ENCODE measurements at regions not wholly inside any gene's neighbourhood (a gene's known extent, or its start where the extent isn't known, plus 50 kb on each side); places are given as distances from the start of the nearest gene placed in this dataset.

GRCh38 chr1:5720045-5720444, 272.2 kb downstream of the NPHP4 start:
- no peak for TF ChIP-seq POLR2A (IDR thresholded peaks at IDR 0.05)
- TF ChIP-seq POLR2AphosphoS5 (IDR thresholded peaks at IDR 0.05), result no peak
- TF ChIP-seq CTCF (IDR thresholded peaks at IDR 0.05), result no peak
- no peak overlapping the region for H3K4me3 ChIP-seq
- no peaks in the 10 kb centered on the region for H3K36me3 ChIP-seq
- H3K27ac ChIP-seq, result no peak overlapping the region
- peaks cover 0 to 42% of the 10 kb centered on the region in 2 donors for H3K27me3 ChIP-seq
- peaks cover 0 to 3% of the 10 kb centered on the region in 2 donors for H3K9me3 ChIP-seq
- intact Hi-C loops (cut with DNase I; ENCODE audit: low total_unique reads), result no loop called here
- no peak for DNase-seq (ENCODE audit: low spot score in 2 of 2)
- H3K4me1 ChIP-seq, result no peaks in the 10 kb centered on the region

- Histone ChIP-seq H3K27me3 (peaks cover 0 to 32% of the 10 kb centered on the region in 2 donors), H3K36me3 (no peaks in the 10 kb centered on the region), H3K4me1 (no peaks in the 10 kb centered on the region), H3K27ac (no peak overlapping the region), H3K4me3 (no peak overlapping the region), H3K9me3 (peaks cover 0 to 6% of the 10 kb centered on the region in 2 donors)
- TF ChIP-seq POLR2A (IDR thresholded peaks at IDR 0.05) (no peak), POLR2AphosphoS5 (IDR thresholded peaks at IDR 0.05) (no peak), CTCF (IDR thresholded peaks at IDR 0.05) (no peak)
- DNase-seq (ENCODE audit: low spot score in 2 of 2), result no peak
- intact Hi-C loops (cut with DNase I; ENCODE audit: low total_unique reads), result no loop called here
Observed at GRCh38 chr1:5718831-5719632, 273.2 kb downstream of the NPHP4 start.

- H3K27me3 ChIP-seq, result peaks cover 0 to 29% of the 10 kb centered on the region in 2 donors
- H3K4me3 ChIP-seq, result no peak overlapping the region
Observed at GRCh38 chr1:5717031-5717682, 275.1 kb downstream of the NPHP4 start.

GRCh38 chr1:5716126-5716525, 276.1 kb downstream of the NPHP4 start:
- Histone ChIP-seq H3K36me3 (no peaks in the 10 kb centered on the region), H3K27ac (no peak overlapping the region), H3K4me3 (no peak overlapping the region), H3K4me1 (no peaks in the 10 kb centered on the region), H3K27me3 (peaks cover 0 to 29% of the 10 kb centered on the region in 2 donors), H3K9me3 (peaks cover 0 to 6% of the 10 kb centered on the region in 2 donors)
- intact Hi-C loops (cut with DNase I; ENCODE audit: low total_unique reads), result loop anchor here (2.0 kb wide), 1 partner anchor 39 kb away; no protein-coding TSS in a partner anchor
- TF ChIP-seq CTCF (IDR thresholded peaks at IDR 0.05) (no peak), POLR2A (IDR thresholded peaks at IDR 0.05) (no peak), POLR2AphosphoS5 (IDR thresholded peaks at IDR 0.05) (no peak)
- no peak for DNase-seq (ENCODE audit: low spot score in 2 of 2)

More at GRCh38 chr1:5717031-5717682, 275.1 kb downstream of the NPHP4 start:
- Histone ChIP-seq H3K9me3 (peaks cover 0 to 6% of the 10 kb centered on the region in 2 donors), H3K36me3 (no peaks in the 10 kb centered on the region), H3K4me1 (no peaks in the 10 kb centered on the region), H3K27ac (no peak overlapping the region)
- TF ChIP-seq CTCF (IDR thresholded peaks at IDR 0.05) (no peak), POLR2A (IDR thresholded peaks at IDR 0.05) (no peak), POLR2AphosphoS5 (IDR thresholded peaks at IDR 0.05) (no peak)
- no peak for DNase-seq (ENCODE audit: low spot score in 2 of 2)
- intact Hi-C loops (cut with DNase I; ENCODE audit: low total_unique reads), result loop anchor here (2.0 kb wide), 1 partner anchor 40 kb away; no protein-coding TSS in a partner anchor

Data from breast epithelium (tissue), 4 donors.